HCEC 1CT (cell line): ENCODE measurements at regions not wholly inside any gene's neighbourhood (a gene's known extent, or its start where the extent isn't known, plus 50 kb on each side); places are given as distances from the start of the nearest gene placed in this dataset.
"Not testable (repeated sequence)": the region's sequence is repeated elsewhere in the genome, so short reads cannot be mapped to it uniquely, and the experiment has no call there.

Experiments
- DNase-seq: peaks from one replicate; pipeline ENCODE4 v3.0.0-alpha.2; 2017

DNA sequence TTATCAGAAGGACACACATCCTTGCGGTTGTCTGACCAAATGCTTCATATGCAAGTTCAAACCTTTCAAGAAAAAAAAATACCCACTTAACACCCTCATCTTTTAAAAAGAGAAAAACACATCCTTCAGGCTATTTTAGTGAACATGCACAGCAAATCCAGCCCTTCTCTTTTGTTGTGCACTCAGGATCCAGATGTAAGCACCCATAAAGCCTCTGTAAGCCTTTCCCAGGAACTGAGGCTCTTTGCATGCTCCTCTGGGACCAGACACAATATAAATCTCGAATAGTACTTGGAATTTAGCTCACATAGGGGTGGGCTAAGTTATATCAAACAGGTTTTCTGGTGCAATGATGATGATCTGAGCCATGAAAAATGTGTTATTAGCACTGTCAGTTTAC is 308.8 kb upstream of the FAM98A start:
- no peak for DNase-seq

DNA sequence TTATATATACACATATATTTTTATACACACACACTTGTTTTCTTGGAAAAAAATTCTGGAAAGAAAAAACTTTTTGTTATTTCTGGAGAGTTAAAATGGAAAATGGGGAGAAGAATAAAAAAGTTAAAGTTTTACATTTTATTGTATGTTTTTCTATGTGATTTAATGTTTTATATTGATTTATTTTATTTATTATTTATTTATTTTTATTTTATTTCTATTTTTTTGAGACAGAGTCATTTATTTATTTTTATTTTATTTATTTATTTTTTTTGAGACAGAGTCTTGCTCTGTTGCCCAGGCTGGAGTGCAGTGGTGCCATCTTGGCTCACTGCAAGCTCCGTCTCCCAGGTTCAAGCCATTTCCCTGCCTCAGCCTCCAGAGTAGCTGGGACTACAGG is 307.0 kb upstream of the FAM98A start:
- not testable (repeated sequence) for DNase-seq

DNA sequence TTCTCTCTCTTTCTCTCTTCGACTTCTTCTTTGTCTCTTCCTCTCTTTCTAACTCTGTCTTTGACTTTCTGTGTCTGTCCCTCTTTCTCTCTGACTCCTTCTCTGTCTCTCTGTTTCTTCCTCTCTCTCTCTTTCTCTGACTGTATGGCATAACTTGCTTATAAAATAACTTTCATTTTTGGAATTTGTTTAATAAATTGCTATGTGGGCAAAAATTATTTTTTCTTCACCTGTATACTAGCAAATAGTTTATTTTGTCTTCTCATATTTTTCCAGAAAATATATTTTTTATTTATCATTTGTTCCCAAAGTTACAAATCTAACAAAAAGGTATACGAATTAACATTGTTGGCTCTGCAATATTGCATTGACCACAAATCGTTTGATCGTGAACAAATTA is 305.7 kb upstream of the FAM98A start:
- no peak for DNase-seq

DNA sequence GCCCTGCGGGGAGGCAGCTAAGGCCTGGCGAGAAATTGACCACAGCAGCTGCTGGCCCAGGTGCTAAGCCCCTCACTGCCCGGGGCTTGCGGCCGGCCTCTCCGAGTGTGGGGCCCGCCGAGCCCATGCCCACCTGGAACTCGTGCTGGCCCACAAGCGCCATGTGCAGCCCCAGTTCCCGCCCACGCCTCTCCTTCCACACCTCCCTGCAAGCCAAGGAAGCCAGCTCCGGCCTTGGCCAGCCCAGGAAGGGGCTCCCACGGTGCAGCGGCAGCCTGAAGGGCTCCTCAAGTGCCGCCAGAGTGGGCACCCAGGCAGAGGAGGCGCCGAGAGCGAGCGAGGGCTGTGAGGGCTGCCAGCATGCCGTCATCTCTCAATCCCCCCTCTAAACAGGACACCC is 304.6 kb upstream of the FAM98A start:
- no peak for DNase-seq

DNA sequence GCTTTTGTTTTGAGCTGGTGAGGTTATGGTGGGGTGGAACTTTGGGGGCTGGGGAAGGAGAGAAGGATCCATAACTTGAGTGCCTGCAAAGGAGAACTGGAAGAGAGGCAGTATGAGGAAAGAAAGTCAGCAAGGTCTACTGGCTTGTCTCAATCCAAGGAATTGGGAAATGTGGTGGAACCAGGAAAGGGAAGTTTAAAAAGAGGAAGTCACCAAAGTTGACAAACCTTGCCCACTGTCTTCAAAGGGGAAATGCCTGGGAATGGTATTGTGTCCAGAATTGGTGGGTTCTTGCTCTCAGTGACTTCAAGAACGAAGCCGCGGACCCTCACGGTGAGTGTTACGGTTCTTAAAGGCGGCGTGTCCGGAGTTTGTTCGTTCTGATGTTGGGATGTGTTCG is 304.1 kb upstream of the FAM98A start:
- no peak for DNase-seq

DNA sequence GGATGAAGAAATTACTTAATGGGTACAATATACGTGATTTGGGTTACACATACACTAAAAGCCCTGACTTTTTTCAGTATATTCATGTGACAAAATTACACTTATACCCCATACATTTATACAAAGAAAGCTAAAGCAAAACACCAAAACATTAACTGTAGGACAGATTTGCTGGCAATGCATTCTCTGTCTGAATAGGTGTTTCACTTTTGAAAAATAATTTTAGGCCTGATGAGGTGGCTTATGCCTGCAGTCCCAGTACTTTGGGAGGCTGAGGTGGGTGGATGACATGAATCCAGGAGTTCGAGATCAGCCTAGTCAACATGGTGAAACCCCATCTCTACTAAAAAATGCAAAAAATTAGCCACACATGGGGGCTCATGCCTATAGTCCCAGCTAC is 301.5 kb upstream of the FAM98A start:
- no peak for DNase-seq

DNA sequence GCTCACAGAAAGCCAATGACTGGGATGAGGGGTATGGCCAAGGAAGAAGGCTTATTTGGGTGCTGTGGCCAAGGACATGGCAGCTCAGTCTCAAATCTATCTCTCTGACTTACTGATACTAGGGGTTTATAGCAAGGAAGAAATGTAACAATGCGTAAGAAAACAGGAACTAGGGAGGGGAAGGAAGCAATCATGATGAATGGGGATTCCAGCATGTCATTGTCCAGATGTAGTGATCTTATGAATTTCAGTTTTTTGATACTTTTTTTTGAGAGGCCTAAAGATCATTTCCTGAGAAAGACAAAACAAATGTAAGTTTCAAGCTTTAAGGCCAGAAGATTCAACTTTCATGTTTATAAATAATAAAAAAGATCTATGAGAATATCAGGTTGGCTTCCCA is 298.6 kb upstream of the FAM98A start:
- no peak for DNase-seq

DNA sequence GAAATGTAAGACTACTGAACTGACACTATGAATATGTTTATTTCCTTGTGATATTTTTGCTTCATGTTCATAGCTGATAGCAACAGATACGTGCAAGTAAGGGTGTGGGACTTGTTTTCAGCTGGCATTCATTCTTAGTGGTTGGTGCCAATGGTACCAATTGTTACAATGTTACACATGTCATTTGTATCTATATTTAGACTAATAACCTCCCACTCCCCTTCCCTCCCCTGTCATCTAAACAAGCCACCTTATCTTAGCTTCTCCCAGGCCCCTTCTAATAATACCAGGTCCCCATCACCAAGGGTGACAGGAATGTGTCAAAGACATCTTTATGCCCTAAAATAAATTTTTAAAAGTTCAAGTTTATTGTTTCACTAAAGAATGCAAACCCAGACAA is 294.7 kb upstream of the FAM98A start:
- DNase-seq, result no peak

DNA sequence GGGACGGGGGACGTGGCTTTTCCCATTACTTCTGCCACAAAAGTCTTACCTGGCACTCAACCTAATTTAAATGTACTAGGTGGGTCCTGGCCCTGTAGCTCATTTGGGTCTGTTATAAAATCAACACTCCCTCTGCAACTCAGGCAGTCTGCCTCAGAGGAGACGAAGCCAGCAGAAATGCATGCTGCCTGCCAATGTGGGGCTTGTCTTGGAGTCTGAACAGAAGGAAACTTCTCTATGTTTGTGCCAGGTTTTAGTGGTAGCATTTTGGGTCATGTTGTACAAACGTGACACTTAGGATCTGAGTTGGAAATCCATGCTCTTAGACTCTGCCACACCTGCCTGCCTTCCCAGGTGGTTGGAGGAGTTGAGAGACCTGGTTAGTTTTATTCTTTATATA is 292.5 kb upstream of the FAM98A start:
- DNase-seq, result no peak

DNA sequence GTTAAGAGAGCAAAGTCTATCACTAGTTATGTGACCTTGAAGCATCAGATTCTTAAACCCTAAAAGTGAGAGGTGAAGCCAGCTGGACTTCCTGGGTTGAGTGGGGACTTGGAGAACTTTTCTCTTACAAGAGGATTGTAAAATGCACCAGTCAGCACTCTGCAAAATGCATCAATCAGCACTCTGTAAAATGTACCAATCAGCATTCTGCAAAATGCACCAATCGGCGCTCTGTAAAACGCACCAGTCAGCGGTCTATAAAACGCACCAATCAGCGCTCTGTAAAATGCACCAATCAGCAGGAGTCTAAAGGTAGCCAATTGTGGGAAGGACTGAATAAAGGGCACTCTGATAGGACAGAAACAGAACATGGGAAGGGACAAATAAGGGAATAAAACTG is 291.6 kb upstream of the FAM98A start:
- DNase-seq, result no peak

DNA sequence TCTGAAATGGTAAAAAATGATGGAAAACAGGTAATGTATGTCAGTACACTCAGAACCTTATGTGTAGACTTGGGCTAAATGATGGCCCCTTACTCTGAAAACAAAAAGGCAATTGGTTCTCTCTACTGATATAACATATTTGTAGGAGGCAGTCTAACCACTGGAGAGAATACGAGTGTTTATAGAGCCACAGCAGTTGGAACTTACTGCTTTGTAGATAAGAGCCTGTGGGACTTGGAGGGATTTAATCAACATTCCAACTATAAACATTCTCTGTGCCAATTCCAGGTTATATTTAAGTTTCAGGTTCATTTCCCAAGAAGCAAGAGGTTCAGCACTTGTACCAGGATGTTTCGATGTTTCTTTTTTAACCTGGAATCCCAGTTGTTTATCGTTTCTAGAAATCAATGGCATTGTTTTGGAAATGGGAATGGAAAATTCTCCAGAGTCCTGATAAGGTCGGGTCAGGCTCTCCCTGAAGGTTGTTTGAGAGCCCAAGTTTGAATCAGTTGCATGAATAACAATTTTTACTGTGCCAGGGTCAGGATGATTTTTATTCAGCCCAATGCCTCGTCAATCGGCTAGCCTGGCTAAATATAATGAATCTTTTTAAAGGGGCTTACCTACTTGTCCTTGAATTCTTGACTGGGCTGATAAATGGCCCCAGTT is 278.4 kb upstream of the FAM98A start:
- no peak for DNase-seq

DNA sequence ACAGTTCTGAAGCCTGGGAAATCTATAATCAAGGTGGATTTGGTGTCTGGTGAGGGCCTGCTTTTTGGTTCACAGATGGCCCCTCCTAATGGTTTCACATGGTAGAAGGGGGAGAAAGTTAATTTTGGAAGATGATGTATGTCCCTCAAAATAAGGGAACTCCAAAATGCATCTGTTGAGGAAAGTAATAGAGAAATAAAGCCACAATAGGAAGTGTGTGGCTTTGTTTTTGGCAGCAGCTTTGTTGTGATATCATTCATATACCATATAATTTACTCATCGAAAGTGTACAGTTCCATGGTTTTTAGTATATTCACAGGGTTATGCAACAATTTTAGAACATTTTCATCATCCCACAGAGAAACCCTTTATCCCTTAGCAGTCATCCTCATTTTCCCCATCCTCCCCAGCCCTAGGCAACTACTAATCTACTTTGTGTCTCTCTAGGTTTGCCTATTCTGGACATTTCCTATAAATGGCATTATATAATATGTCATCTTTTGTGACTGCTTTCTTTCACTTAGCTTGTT is 274.0 kb upstream of the FAM98A start:
- no peak for DNase-seq

DNA sequence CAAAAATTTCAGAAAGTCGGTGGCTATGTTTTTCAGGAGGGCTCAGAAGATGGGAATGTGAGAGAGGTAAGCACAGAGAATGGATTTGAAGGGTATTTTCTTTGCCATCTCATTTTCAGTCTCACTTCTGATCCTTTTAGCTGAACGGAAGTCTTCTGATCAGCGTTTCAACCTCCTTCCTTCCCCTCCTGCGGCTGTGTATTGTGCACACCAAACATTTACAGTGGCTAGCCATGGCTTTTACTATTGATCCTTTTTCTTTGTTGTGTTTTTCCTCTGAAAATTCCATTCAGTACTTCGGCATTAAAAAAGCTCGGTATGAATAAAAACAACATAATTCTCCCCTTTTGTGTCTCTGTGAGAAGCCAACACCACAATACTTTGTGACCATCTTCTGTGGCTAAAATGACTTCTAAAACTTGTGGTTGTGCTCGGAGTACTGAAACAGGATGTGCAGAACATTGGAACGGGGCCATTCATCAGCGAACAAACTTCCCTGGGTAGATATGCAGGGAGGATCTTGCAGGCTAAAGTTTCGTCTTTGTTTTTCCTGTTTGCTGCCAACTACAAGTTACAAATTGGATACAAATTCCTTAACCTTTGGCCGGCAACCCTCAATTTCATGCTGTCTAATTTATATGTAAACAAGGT is 260.8 kb upstream of the FAM98A start:
- no peak for DNase-seq

DNA sequence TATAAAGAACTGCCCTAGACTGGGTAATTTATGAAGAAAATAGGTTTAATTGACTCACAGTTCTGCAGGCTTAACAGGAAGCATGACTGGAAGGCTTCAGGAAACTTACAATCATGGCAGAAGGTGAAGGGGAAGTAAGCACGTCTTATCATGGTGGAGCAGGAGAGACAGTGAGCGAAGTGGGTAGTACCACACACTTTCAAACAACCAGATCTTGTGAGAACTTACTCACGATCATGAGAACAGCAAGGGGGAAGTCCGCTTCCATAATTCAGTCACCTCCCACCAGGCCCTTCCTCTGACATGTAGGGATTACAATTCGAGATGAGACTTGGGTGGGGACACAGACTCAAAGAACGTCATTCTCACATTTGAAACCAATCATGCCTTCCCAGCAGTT is 260.1 kb upstream of the FAM98A start:
- no peak for DNase-seq

DNA sequence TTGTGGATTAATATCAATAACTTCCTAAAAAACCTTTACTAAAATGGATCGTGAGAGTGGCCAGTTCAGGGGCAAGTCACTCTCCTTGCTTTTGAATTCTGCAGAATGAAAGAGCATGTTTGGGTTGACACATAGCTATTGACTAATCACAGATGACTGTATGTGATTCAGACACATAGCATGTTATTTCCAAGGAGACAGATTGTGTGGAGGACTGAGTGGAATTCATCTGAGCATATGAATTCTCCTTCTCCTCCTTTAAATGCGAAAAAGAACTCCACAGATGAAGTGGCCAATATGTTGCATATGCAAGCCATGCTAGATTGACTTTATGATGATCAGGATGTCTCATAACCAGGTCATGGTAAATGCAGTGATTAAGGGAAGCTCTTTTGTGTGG is 249.4 kb upstream of the FAM98A start:
- DNase-seq, result peak; percentile 24

DNA sequence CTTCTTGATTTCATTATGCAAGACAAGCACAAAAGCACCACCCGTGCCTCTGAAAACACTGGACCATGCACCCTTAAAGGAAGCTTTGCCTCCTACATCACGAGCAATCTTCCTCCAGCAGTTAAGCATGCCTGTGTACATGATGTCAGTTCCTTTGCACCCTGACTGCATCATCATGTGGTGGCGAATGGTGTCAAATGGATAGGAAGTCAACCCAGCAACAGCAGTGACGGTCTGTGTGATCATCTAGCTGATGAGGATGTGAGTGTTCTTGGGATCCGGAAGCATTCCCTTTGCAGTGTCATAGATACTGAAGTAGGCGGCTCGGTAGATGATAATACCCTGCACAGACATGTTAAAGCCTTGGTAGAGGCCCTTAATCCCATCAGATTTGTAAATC is 240.7 kb upstream of the FAM98A start:
- DNase-seq, result peak; percentile 21

DNA sequence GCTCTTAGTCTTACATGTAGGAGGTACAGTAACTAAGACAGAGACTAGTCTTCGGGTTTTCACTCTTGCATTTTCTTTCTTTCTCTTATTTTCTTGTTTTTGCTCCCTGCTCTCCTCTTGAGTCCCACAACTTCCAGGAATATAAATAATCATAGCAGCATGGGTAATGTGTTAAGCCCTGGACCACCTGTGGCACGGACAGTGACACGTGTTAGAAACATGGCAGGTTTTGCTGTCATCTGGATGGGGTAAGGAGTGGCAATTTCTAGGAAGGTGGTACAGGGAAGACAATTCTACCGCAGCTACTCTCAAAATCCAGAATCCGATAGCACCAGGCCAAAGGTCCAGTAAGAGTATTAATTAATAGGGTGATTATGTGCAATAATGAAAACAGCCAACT is 237.5 kb upstream of the FAM98A start:
- no peak for DNase-seq

DNA sequence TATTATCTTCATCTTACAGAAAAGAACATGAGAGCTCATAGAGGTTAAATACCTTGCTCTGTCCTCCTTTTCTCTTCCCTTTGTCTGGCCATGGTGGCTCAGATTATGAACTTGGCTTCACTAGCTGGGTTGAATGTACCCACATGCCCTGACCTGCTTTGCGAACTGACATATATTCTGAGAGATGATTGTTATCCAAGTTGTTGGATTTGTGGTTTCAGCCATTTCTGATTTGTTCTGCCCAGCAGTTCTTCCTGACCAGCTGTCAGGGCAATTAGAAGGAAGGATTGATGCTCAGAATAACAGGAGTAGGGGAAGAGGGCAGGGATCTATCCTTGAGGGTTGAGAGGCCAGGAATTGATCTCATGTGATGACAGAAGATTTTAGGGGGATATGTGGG is 236.8 kb upstream of the FAM98A start:
- DNase-seq, result no peak

DNA sequence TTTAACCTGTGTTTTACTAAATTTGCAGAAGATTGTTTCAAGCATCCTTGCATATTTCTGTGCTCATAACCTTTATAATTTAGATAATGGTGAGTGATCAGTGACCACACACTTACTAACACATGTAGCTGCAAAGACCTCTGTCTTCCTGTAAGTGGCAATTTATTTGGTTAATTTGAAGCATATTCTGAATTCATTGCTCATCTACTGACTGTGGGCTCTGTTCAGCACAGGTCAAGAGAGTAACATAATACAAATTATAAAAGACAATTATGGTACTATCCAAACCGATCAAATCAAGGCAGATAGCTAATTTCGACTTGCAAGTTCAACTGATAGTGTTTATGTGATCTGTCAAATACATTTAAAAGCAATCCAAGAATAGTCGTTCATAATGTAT is 223.9 kb upstream of the FAM98A start:
- DNase-seq, result no peak

DNA sequence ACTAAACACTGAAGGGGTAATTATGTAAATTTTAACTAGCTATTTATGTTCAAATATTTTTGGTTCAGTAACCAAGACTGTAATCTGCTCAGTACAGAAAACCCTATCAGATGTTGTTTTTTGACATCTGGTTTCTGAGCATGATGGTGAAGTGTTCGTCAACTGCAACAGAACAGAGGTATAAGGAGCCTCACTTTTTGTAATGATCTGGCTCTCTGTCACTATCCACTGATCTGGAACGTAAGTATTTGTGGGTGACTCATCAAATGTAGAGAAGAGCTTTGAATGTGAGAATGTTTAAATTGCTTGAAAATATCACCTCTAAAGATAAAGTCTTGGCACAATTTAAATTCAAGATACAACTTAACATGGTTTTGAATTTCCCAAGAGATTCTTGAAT is 213.6 kb upstream of the FAM98A start:
- no peak for DNase-seq

DNA sequence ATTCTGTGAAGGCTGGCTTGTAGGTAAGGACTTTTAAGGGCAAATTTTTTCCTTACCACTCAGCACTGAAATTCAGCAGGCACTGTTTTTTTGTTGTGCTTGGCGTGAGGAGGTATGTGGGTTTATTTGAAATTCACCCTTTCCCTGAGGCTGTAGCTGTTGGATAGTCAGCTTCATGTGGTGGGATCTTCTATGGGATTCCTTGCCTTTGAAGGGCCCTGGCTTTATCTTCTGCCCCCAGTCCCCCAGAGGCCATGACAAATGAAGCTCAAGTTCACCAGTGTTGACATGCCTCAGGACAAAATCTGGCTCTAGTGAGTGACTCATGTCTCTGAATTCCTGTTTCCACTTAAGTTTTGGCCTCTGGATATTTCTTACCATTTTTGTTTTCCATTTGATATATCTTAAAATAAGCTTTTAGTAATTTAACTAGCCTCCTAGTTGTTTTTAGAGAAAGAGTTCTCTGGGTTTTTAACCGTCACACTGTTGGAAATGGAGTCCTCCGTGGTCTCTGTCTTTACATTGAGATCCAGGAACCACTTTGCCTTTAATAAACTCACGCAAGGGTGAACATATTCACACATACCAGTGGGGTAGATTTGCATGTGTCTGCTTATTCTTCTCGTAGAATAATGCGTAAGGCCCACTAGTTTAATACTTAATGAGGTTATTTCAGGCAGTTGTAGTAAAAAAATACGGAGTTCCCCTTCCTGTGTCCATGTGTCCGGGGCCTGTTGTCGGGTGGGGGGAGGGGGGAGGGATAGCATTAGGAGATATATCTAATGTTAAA is 211.1 kb upstream of the FAM98A start:
- DNase-seq, result no peak

DNA sequence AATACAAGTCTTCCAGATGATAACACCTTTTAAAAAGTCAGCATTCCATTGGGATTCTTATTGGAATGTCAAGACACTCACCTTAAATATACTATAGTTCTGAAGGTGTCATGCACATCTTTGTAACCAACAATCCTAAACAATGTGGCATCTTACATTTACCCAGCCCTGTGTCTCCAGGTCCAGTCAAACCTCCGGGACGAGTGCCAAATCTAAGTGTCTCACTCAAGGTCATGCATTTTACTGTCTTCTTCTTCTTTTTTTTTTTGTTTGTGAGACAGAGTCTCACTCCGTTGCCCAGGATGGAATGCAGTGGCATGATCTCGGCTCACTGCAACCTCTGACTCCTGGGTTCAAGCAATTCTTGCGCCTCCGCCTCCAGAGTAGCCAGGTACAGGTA is 206.9 kb upstream of the FAM98A start:
- no peak for DNase-seq

DNA sequence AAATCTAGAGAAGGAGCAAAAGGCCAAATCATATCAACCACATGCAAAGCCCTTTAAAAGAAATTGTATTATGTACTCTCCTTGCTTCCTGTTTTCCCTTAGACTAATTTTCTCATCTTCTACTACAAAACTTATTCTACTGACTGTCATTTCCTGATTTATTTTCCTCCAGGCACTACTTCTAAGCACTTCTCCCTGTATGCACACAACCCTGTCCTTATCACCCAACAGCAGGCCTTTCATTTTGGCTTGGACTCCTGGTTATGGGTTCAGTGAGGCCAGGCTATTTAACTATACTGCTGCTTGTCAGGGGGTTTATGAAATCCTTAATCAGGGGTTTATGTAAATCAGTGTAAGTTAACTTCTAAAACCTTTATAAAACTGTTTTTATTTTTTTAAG is 205.1 kb upstream of the FAM98A start:
- DNase-seq, result no peak

DNA sequence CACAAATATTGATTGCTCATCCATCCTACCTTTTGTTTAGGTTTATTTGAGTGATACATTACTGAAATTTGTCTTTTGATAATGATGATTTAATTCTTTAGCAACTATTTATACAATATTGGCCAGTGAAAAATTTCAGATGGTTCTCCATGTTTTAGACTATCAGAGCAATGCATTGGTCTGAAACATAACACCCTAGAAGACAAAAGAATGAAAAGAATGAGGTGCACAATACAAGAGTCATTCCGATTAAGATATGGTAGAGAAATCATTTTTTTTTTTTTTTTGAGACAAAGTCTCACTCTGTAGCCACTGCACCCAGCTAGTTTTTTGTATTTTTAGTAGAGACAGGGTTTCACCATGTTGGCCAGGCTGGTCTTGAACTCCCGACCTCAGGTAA is 197.4 kb upstream of the FAM98A start:
- DNase-seq, result no peak
